ENCODE measurements at regions not wholly inside any gene's neighbourhood (a gene's known extent, or its start where the extent isn't known, plus 50 kb on each side); places are given as distances from the start of the nearest gene placed in this dataset.

DNA sequence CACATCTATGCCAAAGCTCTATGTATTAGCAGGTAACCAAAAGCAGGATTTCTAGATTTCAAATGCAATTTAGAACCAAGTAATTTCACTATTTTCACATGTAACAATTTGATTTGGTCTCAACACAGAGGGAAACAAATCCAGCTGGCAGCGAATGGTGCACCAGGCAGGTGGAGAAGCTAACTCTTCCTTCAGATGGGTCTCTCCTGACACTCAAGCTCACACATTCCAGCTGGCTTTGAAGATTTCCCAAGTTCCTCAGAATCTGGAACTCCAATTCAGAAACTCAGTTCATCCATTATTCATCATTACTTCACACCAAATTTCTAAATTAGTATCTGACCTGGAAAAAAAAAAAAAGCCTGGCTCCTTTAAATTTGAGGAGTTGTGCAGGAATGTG is 318.1 kb upstream of the NECTIN3 start:
- DNase-seq (ENCODE audit: low read depth) = no peak
- TF ChIP-seq, protein P1, sequence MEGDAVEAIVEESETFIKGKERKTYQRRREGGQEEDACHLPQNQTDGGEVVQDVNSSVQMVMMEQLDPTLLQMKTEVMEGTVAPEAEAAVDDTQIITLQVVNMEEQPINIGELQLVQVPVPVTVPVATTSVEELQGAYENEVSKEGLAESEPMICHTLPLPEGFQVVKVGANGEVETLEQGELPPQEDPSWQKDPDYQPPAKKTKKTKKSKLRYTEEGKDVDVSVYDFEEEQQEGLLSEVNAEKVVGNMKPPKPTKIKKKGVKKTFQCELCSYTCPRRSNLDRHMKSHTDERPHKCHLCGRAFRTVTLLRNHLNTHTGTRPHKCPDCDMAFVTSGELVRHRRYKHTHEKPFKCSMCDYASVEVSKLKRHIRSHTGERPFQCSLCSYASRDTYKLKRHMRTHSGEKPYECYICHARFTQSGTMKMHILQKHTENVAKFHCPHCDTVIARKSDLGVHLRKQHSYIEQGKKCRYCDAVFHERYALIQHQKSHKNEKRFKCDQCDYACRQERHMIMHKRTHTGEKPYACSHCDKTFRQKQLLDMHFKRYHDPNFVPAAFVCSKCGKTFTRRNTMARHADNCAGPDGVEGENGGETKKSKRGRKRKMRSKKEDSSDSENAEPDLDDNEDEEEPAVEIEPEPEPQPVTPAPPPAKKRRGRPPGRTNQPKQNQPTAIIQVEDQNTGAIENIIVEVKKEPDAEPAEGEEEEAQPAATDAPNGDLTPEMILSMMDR (IDR thresholded peaks at IDR 0.05; ENCODE audit: low read depth, low read length, missing control alignments) = no peak
- in situ Hi-C loops (cut with HindIII; ENCODE audit: low sequenced_read_pairs) = no loop called here
- no peak overlapping the region for H3K4me3 ChIP-seq (ENCODE audit: low read depth, low read length)

DNA sequence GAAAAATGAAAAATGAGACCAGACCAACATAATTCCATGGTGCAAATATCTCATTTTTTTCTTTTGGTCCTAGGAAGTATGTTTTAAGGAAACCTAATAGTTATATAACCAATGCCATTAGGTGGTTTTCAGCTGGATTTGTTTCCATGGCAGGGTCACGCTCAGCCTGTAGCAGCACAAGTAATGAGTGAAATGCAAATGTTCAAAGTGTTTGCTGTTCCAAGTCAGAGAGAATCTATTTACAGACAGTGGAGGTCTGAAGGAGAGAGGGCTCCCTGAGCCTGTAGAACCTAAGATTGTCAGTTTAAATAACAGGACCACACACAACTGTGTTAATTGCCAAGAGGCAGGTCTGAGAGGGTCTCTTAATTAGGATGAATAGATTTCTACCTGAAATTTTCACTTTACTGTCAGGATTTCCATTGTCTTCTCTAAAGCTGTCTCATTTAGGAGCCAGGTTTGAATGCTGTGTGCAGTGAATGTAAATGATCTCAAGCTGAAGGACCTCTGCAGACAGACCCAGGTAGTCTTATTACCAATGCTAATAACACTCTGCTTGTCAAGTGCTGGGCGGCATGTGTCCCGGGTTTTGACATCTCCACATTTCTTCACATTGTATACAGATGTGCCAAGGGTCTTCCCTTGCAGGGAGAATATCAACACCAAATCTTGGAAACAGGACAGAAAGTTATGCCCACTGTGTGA is 317.3 kb upstream of the NECTIN3 start:
- no peak overlapping the region for H3K4me3 ChIP-seq (ENCODE audit: low read depth, low read length)
- in situ Hi-C loops (cut with HindIII; ENCODE audit: low sequenced_read_pairs) = no loop called here
- no peak for DNase-seq (ENCODE audit: low read depth)
- TF ChIP-seq, protein P1 (IDR thresholded peaks at IDR 0.05; ENCODE audit: low read depth, low read length, missing control alignments) = no peak

DNA sequence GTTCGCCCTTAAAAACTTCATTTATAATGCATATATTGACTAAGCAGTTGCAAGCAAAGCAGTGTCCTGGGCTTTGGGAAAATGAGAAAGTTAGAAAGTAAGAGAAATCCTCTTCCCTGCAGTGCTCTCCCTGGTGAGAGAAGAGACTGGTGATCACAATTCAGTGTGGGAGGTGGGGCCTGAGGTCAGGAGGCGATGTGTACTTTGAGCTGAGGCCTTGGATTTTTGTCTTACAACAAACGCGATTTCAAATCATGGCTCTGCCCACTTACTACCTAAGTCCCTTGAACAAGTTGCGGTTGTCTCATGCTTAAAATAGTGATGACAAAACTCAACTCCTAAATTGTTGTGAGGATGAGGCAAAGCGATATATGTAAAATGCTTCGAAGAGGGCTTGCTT is 316.3 kb upstream of the NECTIN3 start:
- TF ChIP-seq, protein P1 (IDR thresholded peaks at IDR 0.05; ENCODE audit: low read depth, low read length, missing control alignments) = no peak
- no peak for DNase-seq (ENCODE audit: low read depth)
- H3K4me3 ChIP-seq (ENCODE audit: low read depth, low read length) = no peak overlapping the region
- in situ Hi-C loops (cut with HindIII; ENCODE audit: low sequenced_read_pairs) = no loop called here

DNA sequence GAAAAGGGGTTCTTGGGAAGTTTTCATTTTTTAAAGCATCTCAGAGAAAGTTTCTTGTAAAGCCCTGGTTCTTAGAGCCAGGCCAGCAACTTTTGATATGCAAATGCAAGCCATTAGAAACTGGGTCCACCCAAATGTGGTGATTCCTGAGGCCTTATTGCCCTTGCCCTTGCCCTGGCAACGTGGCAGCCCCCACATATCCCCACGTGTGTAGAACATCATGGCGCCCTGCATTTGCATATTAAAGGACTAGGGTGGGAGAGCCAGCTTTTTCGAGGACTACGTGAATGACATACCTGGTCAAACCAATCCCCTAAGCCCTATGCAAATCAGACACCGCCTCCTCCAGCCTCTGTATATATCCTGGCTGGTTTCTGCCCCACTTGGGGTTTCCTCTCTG is 314.9 kb upstream of the NECTIN3 start:
- no peak overlapping the region for H3K4me3 ChIP-seq (ENCODE audit: low read depth, low read length)
- no peak for DNase-seq (ENCODE audit: low read depth)
- TF ChIP-seq, protein P1 (IDR thresholded peaks at IDR 0.05; ENCODE audit: low read depth, low read length, missing control alignments) = no peak
- in situ Hi-C loops (cut with HindIII; ENCODE audit: low sequenced_read_pairs) = no loop called here

DNA sequence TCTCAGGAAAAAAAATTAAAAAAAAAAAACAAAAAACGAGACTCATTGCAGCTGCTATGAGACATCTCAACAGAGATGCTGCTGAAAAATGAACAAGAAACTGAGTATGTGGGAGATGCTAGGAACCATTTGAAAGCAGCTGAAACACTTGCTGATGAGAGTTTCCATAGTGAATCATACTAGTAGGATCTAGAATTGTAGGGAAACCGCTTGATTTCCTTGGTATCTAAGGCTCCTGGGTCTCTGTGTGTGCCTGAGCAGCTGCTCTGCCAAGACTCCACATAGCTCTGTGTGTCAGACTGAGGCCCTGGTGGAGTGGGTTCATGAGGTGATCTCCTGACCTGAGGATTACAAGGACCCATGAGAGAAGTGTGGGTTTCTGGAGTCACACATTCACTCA is 313.4 kb upstream of the NECTIN3 start:
- DNase-seq (ENCODE audit: low read depth) = no peak
- TF ChIP-seq, protein P1 (IDR thresholded peaks at IDR 0.05; ENCODE audit: low read depth, low read length, missing control alignments) = no peak
- H3K4me3 ChIP-seq (ENCODE audit: low read depth, low read length) = no peak overlapping the region
- in situ Hi-C loops (cut with HindIII; ENCODE audit: low sequenced_read_pairs) = no loop called here

DNA sequence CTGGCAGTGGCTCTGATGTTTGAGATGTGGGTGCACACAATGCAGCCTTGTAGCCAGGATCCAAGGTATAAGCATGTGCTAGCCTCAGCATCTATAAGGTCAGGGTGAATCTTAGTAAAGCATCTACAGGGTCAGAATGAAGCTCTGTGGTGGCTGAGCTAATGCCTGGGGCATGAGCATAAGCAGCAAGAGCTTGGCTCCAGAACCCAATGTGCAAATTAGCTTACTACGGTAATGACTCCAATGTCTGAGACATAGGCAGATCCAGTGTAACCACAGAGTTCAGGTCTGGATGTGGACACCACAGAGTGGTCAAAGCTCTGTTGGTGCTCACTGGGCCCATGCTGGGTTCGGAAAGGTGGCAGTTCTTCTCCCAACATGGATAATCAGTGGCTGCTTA is 304.5 kb upstream of the NECTIN3 start:
- in situ Hi-C loops (cut with HindIII; ENCODE audit: low sequenced_read_pairs) = no loop called here
- H3K4me3 ChIP-seq (ENCODE audit: low read depth, low read length) = no peak overlapping the region
- TF ChIP-seq, protein P1 (IDR thresholded peaks at IDR 0.05; ENCODE audit: low read depth, low read length, missing control alignments) = no peak
- peak; percentile 56 for DNase-seq (ENCODE audit: low read depth)

Measured in astrocyte of the cerebellum (primary cell).